Bronchial epithelial cell (primary cell): ENCODE measurements at regions not wholly inside any gene's neighbourhood (a gene's known extent, or its start where the extent isn't known, plus 50 kb on each side); places are given as distances from the start of the nearest gene placed in this dataset.

Experiments
- DNase-seq: peaks from one replicate; pipeline ENCODE4 v3.0.0-alpha.2; 2010; ENCODE audit warnings: low read depth
- FAIRE-seq: peaks from 2 replicates; lab custom pipeline; 2011; peaks lifted over from hg19 to GRCh38; lab: Jason Lieb, UNC
- H3K27me3 ChIP-seq: 2 replicates; pipeline ENCODE4 v1.5.1; 2011; ENCODE audit warnings: low read length; ENCODE audit not compliant: control insufficient read depth, insufficient read depth
- H3K36me3 ChIP-seq: 2 replicates; pipeline ENCODE4 v1.5.1; 2011; ENCODE audit warnings: low read length; ENCODE audit not compliant: control insufficient read depth, insufficient read depth
- H3K4me3 ChIP-seq: 2 replicates; pipeline ENCODE4 v1.5.1; 2011; ENCODE audit warnings: mild to moderate bottlenecking, low read depth, low read length, control low read depth
- CTCF ChIP-seq: IDR thresholded peaks from 2 replicates; pipeline ENCODE4 v1.5.1; 2011; ENCODE audit warnings: mild to moderate bottlenecking, moderate library complexity, low read length, control low read depth, inconsistent platforms; ENCODE audit not compliant: insufficient read depth, severe bottlenecking

GRCh38 chr4:186839122-186840037 is 115.7 kb upstream of the FAT1 start:
- FAIRE-seq = no peak
- Histone ChIP-seq H3K36me3 (no peaks in the 10 kb centered on the region), H3K27me3 (no peaks in the 10 kb centered on the region), H3K4me3 (no peak overlapping the region)
- TF ChIP-seq CTCF = no peak
- peak; percentile 50 for DNase-seq

DNA sequence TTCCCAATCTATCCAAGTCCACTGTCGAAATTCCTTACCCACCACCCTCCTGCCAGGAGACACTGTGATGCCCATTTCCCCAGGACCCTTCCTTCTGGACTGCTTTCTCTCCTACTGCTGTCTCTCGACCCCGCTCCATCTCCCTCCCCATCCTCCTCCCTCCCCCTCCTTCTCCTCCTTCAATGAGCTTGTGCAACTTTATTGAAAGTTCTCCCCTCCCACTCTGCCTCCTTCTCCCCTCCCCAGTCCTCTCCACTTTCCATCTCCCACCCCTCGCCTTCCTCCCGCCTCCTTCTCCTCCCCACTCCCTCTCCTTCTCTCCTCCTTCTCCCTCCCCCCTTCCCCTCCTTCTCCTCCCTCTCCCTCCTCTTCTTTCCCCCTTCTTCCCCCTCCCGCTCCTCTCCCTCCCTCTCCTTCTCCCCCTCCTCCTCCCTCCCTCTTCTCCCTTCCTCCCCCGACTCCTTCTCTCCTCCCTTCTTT is 116.6 kb upstream of the FAT1 start:
- H3K27me3 ChIP-seq = no peaks in the 10 kb centered on the region
- TF ChIP-seq CTCF = no peak
- no peak overlapping the region for H3K4me3 ChIP-seq
- no peak for FAIRE-seq
- DNase-seq = no peak
- no peaks in the 10 kb centered on the region for H3K36me3 ChIP-seq

- DNase-seq = no peak
- H3K4me3 ChIP-seq = no peak overlapping the region
- no peak for FAIRE-seq
- no peaks in the 10 kb centered on the region for H3K27me3 ChIP-seq
- H3K36me3 ChIP-seq = no peaks in the 10 kb centered on the region
- TF ChIP-seq CTCF = no peak
These were observed 117.2 kb upstream of the FAT1 start for GRCh38 chr4:186840771-186841301.

GRCh38 chr4:186844059-186844681 is 120.5 kb upstream of the FAT1 start:
- FAIRE-seq = no peak

DNA sequence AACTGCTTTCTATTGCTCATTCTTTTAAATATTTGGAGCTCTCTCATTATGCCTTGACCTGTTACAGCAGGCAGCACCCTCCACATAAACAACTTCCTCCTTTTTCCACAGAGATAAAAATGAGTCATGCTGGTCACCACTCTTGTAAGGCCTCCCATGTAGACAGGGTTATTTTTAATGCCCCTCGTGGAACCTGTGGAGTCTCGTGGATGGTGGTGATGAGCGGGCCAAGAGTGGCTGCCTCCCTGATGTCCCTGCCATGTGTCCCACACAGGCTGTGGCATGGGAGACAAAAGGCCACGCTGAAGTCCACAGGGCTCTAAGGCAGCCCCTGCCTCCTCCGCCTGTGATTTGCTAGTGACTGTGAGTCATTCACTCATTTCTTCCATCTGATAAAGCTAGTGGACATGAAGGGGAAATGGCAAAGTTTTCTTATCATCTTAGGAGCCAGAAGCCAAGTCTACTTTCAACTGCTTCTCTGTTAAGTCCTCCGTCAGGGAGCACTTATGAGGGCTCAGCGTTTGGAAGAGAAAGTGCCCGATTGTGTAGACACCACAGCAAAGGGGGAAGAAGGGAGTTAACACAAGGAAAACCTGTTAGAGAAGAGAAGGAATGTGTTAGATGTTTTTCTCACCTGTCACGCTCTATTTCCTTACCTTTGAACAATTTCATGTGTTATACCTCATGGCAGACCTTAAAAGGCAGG is 121.6 kb upstream of the FAT1 start:
- no peak for TF ChIP-seq CTCF
- FAIRE-seq (peak; percentile 43), DNase-seq (peak; percentile 93)
- no peak overlapping the region for H3K4me3 ChIP-seq
- no peaks in the 10 kb centered on the region for H3K27me3 ChIP-seq
- no peaks in the 10 kb centered on the region for H3K36me3 ChIP-seq

More at GRCh38 chr4:186844059-186844681, 120.5 kb upstream of the FAT1 start:
- H3K4me3 ChIP-seq = no peak overlapping the region
- H3K27me3 ChIP-seq = no peaks in the 10 kb centered on the region
- no peaks in the 10 kb centered on the region for H3K36me3 ChIP-seq
- DNase-seq = peak; percentile 39
- TF ChIP-seq CTCF = no peak
